ENCODE measurements at regions not wholly inside any gene's neighbourhood (a gene's known extent, or its start where the extent isn't known, plus 50 kb on each side); places are given as distances from the start of the nearest gene placed in this dataset.

DNA sequence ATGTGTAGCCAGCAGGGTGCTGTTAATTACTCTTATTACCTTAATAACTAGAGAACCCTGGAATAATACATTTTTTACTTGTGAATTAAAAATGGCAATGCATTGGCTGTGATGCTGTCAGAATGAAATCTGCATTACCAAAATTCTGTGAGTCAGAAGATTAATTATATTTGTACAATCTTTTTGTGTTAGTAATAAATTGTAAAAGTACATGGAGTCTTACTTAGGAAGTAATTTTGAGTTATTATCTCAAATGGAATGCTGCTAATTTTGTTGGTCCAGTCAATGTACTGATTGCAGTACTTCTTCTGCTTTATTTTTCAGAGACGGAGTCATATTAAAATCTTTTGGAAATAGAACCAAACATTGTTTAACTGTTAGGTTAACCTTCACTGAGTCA, 152.0 kb upstream of the SLC10A2 start:
- H3K27ac Mint-ChIP-seq, result no peak overlapping the region
- no peaks in the 10 kb centered on the region for H3K36me3 Mint-ChIP-seq
- no peaks in the 10 kb centered on the region for H3K27me3 Mint-ChIP-seq
- no peaks in the 10 kb centered on the region for H3K4me1 Mint-ChIP-seq (ENCODE audit: low read depth)
- H3K4me3 Mint-ChIP-seq, result no peak overlapping the region
- no peaks in the 10 kb centered on the region for H3K9me3 Mint-ChIP-seq (ENCODE audit: low read depth)

DNA sequence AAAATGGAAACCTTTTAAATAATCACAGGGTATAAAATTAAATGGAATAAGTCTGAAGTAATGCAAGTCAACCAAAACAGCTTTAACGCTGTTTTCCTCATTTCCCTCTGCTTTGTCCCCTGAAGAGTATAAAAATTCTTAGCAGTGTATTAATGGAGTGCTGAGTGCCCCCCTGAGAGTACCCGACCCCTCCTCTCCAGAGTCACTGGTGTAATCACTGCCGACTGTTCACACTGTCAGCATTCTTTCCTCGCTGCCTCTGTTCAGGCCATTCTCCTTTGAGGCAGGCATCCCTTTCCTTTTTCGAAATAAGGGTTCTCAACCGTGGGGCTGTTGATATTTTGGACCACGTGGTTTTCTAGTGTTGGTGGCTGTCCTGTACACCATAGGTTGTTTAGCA, 146.9 kb upstream of the SLC10A2 start:
- Mint-ChIP-seq H3K36me3 (no peaks in the 10 kb centered on the region), H3K9me3 (ENCODE audit: low read depth) (no peaks in the 10 kb centered on the region), H3K4me3 (no peak overlapping the region), H3K4me1 (ENCODE audit: low read depth) (no peaks in the 10 kb centered on the region), H3K27me3 (no peaks in the 10 kb centered on the region), H3K27ac (no peak overlapping the region)

DNA sequence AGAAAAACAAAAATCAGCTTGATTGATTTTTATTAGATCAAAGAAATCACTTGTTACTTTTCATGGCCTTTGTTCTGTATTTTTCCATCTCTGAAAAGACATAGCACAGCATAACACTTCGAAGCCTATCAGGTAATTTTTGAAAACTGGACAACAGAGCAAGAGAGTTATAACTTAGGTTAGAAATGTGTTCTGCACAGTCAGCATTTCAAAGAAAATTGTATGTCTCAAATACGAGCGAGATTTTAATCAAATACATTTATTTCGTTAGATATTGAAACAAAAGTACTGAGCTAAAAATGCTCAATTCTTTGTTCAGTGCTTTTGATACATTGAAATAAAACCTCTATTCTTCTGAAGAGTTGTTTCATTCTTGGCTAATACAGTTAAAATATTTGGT, 144.1 kb upstream of the SLC10A2 start:
- Mint-ChIP-seq H3K4me1 (ENCODE audit: low read depth) (no peaks in the 10 kb centered on the region), H3K4me3 (no peak overlapping the region), H3K36me3 (no peaks in the 10 kb centered on the region), H3K27ac (no peak overlapping the region), H3K27me3 (no peaks in the 10 kb centered on the region), H3K9me3 (ENCODE audit: low read depth) (no peaks in the 10 kb centered on the region)

DNA sequence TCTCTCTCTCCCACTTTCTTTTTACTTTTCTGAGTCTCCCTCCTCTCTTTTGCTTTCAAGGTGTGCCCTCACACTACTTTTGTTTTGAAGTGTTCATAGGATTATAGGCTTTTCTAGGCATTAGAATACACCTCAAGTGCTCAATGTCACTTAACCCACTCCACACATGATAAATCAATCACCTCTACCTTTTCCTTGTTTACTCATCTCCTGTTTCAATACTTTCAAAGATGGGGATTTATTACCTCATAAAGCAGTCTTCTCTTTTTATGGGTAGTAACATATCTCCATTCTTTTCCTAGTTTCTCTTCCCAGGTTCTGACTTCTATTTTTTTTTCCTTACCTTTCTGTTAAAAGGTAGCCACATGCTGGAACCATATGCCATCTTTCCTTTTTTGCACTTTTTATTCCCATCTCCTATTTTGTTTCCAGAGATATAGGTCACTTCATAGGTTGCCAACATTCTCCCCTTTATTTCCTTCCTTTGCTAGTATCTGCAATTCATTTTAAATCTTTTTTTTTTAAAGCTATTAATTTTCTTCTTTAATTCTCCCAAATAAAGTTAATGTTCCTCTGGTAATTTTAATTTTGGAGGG, 137.6 kb upstream of the SLC10A2 start:
- Mint-ChIP-seq H3K9me3 (ENCODE audit: low read depth) (peaks cover 7% of the 10 kb centered on the region), H3K27me3 (peaks cover 1% of the 10 kb centered on the region), H3K27ac (no peak overlapping the region), H3K4me3 (no peak overlapping the region), H3K36me3 (no peaks in the 10 kb centered on the region), H3K4me1 (ENCODE audit: low read depth) (no peaks in the 10 kb centered on the region)

DNA sequence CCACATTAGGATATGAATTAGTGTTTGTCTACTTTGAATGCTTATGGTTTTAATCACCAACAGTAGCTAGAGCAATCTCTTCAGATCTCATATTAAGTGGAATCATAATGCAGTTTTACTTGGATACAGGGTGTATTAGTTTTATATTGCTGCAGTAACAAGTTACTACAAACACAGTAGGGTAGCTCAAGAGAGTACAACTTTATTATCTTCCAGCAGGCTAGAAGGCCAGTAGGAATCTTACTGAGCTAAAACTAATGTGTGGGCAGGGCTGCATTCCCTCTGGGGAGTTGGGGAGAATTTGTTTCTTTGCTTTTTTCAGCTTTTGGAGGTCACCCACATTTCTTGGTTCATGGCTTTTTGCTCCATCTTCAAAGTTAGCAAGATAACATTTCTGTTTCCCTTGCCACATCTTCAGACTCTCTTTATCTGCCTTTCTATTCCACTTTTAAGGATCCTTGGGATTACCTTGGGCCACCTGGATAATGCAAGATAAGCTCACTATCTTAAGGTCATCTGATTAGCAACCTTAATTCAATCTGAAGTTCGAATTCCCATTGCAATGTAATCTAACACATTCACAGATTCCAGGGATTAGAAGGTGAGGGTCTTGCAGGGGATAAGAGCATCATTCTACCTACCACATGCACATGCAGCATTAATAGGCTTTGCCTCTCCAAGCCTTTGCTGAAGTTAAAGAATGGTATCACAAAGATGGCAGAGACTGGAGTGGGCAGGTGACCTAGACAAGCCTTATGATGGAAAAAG, 134.1 kb upstream of the SLC10A2 start:
- H3K4me3 Mint-ChIP-seq, result no peak overlapping the region
- H3K27ac Mint-ChIP-seq, result no peak overlapping the region
- H3K4me1 Mint-ChIP-seq (ENCODE audit: low read depth), result no peaks in the 10 kb centered on the region
- H3K36me3 Mint-ChIP-seq, result no peaks in the 10 kb centered on the region
- H3K27me3 Mint-ChIP-seq, result peaks cover 1% of the 10 kb centered on the region
- peaks cover 7% of the 10 kb centered on the region for H3K9me3 Mint-ChIP-seq (ENCODE audit: low read depth)

DNA sequence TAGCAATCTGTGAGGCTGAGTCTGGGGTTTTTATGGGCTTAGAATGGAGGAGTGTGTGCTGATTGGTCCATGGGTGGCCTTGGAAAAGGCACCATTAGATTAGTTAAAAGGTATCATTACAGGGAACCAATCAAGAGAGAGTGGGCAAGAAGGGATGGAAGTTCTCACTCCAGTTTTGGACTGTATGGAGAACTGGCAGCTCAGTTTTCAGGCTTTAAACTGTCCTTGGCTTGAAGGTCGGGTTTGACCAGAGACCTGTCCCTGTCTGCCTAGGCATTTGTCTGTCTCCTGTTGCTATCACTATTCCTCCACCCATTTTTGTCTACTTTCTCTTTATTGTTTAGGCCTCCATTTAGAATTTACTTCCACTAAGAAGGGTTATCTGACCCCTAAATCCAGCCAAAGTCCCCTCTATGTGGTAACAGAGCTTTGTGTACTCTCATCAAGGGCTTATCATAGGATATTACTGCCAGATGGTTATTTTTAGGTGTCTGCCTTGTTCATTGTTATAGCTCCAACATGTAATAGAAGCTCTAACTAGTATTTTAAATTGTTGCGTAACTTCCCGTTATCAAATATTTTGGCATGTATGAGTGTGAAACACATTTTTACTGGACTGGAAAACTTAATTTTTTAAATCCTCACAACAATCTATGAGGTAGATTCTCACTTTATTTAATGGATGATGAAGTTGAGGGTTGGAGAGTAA, 133.3 kb upstream of the SLC10A2 start:
- Mint-ChIP-seq H3K4me3 (no peak overlapping the region), H3K4me1 (ENCODE audit: low read depth) (no peaks in the 10 kb centered on the region), H3K36me3 (no peaks in the 10 kb centered on the region), H3K27ac (no peak overlapping the region), H3K9me3 (ENCODE audit: low read depth) (peaks cover 7% of the 10 kb centered on the region), H3K27me3 (peaks cover 1% of the 10 kb centered on the region)

DNA sequence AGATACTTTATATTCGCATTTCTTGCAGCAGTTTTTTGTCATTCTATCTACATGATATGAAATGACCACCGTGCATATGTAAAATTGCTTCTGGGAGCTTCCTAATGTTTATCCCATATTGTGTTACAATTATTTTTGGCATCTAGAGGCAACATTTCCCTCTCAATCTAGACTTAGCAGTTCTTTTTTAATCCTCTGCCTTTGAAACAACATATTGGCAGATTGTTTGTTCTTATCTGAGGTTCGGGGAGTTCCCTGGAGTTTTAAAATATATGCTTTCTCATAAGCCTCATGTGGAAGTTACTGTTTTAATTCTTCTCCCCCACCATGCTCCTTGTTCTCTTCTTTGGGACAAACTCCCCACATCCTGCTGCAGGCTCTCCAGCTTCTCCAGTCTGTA, 130.1 kb upstream of the SLC10A2 start:
- Mint-ChIP-seq H3K36me3 (no peaks in the 10 kb centered on the region), H3K4me1 (ENCODE audit: low read depth) (no peaks in the 10 kb centered on the region), H3K9me3 (ENCODE audit: low read depth) (peaks cover 7% of the 10 kb centered on the region), H3K27ac (no peak overlapping the region), H3K27me3 (peaks cover 3% of the 10 kb centered on the region), H3K4me3 (no peak overlapping the region)

DNA sequence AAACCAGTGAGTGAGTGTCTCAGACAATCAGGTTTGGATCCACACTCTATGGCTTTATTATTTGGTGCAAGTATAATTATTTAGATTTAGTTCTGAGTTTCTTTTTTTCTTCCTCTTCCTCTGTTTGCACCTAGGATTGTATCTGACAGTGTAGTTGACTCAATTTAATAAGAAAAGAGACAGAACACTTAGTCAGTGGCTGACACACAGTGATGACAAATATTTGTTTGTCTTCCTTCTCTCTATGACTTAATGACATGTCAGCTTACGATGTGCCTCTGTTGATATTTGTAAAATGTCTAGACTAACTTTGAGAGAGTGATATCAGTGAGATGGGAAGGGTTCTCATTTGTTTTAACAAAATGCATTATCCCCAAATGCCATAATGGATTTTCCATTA, 129.5 kb upstream of the SLC10A2 start:
- H3K4me3 Mint-ChIP-seq, result no peak overlapping the region
- H3K36me3 Mint-ChIP-seq, result no peaks in the 10 kb centered on the region
- no peak overlapping the region for H3K27ac Mint-ChIP-seq
- peaks cover 3% of the 10 kb centered on the region for H3K27me3 Mint-ChIP-seq
- peaks cover 7% of the 10 kb centered on the region for H3K9me3 Mint-ChIP-seq (ENCODE audit: low read depth)
- H3K4me1 Mint-ChIP-seq (ENCODE audit: low read depth), result no peaks in the 10 kb centered on the region

DNA sequence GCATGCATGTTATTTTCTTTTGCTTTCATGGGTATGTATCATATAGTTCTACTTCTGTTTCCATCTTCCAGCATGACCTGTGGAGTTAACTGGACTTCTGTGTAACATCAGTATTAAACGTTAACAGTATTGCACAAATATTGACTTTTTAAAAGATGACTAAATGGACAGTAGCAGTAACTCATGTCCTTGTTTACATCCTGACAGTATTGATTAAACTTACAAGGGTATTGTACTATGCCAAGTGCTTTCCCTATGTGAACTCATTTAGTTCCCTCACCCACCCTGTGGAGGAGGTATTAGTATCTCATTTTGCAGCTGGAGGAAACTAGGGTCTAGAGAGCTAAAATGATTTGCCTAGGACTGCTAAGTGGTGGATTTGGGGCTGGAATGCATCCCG, 128.7 kb upstream of the SLC10A2 start:
- no peak overlapping the region for H3K4me3 Mint-ChIP-seq
- H3K36me3 Mint-ChIP-seq, result no peaks in the 10 kb centered on the region
- no peak overlapping the region for H3K27ac Mint-ChIP-seq
- no peaks in the 10 kb centered on the region for H3K4me1 Mint-ChIP-seq (ENCODE audit: low read depth)
- H3K27me3 Mint-ChIP-seq, result peaks cover 6% of the 10 kb centered on the region
- H3K9me3 Mint-ChIP-seq (ENCODE audit: low read depth), result peaks cover 3% of the 10 kb centered on the region

DNA sequence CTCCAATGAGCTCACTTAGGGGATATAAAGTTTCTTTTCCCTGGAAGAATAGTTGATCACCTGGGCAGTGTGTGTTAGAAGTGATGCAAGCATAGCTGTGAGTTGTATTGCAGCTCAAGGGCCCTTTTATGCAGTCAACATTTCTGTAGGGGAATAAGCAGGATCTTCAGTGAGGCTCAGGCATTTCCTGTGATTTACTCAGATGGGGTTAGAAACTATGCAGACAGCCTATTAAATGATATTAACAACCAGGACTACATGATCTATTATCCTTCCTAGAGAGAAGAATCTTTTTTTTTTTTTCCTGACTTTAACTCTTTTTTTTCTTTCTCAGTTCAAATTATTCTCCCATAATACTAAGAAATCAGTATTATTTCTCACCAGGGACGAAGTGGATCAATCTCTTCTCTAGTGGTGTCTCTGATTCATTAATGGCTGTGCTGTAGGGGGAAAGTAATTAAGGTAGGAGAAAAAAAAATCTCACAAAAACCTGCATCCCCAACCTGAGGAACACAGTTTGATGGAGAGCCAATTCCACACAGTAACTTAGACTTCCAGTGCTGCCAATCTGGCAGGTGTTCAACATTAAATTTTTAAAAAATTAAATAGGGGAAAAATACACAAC, 126.4 kb upstream of the SLC10A2 start:
- Mint-ChIP-seq H3K4me3 (no peak overlapping the region), H3K36me3 (no peaks in the 10 kb centered on the region), H3K27ac (no peak overlapping the region), H3K9me3 (ENCODE audit: low read depth) (no peaks in the 10 kb centered on the region), H3K4me1 (ENCODE audit: low read depth) (no peaks in the 10 kb centered on the region), H3K27me3 (peaks cover 4% of the 10 kb centered on the region)

DNA sequence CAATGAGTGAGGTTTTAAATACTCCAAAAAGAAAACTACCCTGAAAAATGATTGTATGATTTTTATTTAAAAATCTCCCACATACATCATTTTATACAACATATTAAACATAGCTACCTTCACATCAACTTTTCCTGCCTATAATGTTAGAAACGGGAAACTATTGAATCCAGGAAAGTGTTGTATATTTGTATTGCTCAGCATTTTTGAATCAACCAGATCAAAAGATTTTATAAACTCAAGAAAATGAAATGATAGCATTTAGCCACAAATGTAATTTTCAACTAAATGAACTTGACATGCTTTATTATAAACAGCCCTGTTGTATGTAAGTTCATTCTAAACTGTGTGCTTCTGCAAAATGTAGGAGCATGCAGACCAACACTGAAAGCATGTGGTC, 124.6 kb upstream of the SLC10A2 start:
- Mint-ChIP-seq H3K4me3 (no peak overlapping the region), H3K9me3 (ENCODE audit: low read depth) (no peaks in the 10 kb centered on the region), H3K27me3 (peaks cover 4% of the 10 kb centered on the region), H3K4me1 (ENCODE audit: low read depth) (no peaks in the 10 kb centered on the region), H3K36me3 (no peaks in the 10 kb centered on the region), H3K27ac (no peak overlapping the region)

DNA sequence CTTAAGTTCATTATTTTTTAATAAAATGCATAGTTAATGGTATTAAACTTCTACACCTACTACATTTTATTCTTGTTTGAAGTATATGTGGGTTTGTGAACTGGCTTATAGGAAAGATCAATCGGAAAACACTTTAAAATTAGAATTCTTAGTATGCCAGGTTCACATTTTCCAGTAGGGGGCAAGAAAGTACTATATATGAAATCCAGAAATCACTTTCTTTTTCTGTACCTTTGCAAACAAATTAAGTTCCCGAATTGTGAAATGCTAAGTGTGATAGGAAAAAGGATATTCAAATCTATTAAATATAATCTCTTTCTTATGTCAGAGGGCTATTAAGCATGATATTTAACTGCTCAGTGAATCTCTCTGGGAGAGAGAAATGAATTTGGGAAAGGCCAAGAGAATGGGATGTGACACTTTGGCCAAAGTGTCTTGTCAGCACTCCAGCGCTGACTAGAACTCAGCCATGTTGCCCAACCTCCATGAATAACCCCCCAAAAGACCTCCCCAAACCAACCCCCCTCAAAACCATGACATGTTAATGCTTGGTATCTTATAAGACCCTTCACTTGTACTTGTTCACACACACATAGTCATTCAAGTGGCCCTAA, 122.6 kb upstream of the SLC10A2 start:
- H3K27me3 Mint-ChIP-seq, result peaks cover 4% of the 10 kb centered on the region
- H3K9me3 Mint-ChIP-seq (ENCODE audit: low read depth), result no peaks in the 10 kb centered on the region
- no peak overlapping the region for H3K27ac Mint-ChIP-seq
- no peak overlapping the region for H3K4me3 Mint-ChIP-seq
- H3K4me1 Mint-ChIP-seq (ENCODE audit: low read depth), result no peaks in the 10 kb centered on the region
- H3K36me3 Mint-ChIP-seq, result no peaks in the 10 kb centered on the region

DNA sequence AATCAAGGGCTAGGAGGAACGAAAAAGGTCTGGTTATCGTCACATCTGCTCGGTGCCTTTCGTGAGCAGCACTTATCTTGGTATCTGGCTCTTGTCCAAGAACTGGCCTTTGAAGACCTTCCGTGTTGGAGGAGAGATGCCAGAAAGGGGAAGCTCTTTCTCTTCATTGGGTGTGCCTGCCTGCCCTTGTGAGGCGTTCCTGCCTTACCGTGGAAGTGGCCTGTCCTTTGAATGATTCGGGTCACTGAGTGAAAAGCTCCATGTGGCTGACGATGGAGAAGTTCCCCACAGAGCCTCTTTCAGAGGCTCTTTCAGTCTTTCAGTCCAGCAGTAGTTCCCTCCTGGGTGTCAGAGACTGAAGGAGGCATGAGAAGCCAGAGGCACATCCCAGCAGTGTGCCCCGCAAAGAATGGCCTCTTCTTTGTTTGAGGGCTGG, 121.5 kb upstream of the SLC10A2 start:
- Mint-ChIP-seq H3K9me3 (ENCODE audit: low read depth) (no peaks in the 10 kb centered on the region), H3K4me1 (ENCODE audit: low read depth) (no peaks in the 10 kb centered on the region), H3K27me3 (peaks cover 4% of the 10 kb centered on the region), H3K4me3 (no peak overlapping the region), H3K36me3 (no peaks in the 10 kb centered on the region), H3K27ac (no peak overlapping the region)

DNA sequence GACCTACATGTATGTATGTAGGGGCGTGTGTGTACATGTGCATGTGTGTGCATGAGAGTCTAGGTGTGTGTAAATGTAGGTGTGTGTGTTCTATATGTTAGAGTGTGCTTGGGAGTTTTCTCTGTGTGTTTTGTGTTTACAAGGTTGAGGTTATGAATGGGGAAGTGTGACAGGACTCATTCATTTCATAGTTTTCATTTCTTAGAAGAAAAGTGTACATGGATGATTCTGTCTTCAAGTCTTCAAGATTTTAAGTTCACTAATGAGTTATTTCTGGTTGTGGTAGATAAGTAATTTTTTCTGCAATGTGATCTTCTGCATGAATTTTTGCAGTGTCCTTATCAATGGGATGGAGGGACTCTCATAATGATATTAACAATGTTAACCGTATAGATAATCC, 118.2 kb upstream of the SLC10A2 start:
- H3K36me3 Mint-ChIP-seq, result no peaks in the 10 kb centered on the region
- no peak overlapping the region for H3K4me3 Mint-ChIP-seq
- H3K27me3 Mint-ChIP-seq, result no peaks in the 10 kb centered on the region
- no peaks in the 10 kb centered on the region for H3K9me3 Mint-ChIP-seq (ENCODE audit: low read depth)
- no peaks in the 10 kb centered on the region for H3K4me1 Mint-ChIP-seq (ENCODE audit: low read depth)
- no peak overlapping the region for H3K27ac Mint-ChIP-seq
